ENCODE measurements at regions not wholly inside any gene's neighbourhood (a gene's known extent, or its start where the extent isn't known, plus 50 kb on each side); places are given as distances from the start of the nearest gene placed in this dataset.

DNA sequence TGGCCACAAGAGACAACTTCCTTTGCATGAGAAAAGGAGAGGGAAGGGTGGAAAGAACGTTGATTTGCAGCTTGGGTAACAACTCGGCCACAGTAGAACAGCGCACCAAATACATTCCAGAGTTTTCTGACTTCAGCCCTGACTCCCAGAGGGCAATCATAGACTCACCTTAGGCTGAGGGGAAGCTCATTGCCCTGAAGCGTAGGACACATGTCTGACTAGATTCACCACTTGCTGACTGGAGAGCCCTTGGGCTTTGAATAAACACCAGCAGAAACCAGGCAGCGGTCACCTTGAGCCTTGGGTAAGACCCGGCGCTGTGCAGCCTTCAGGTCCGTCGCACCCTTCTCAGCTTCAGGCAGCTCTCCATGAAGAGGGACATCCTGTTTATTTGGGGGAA is 151.8 kb upstream of the GRIA4 start:
- WGBS, 2 donors: 85 to 88% methylated on average over 9 of the region's 9 CpGs
- Histone ChIP-seq H3K4me3 (replicated peaks in 1 of 3) (no peak overlapping the region), H3K27me3 (no peaks in the 10 kb centered on the region), H3K36me3 (no peaks in the 10 kb centered on the region), H3K9me3 (no peaks in the 10 kb centered on the region), H3K27ac (no peak overlapping the region), H3K4me1 (no peaks in the 10 kb centered on the region)
- no peak for DNase-seq
- TF ChIP-seq, protein P1, sequence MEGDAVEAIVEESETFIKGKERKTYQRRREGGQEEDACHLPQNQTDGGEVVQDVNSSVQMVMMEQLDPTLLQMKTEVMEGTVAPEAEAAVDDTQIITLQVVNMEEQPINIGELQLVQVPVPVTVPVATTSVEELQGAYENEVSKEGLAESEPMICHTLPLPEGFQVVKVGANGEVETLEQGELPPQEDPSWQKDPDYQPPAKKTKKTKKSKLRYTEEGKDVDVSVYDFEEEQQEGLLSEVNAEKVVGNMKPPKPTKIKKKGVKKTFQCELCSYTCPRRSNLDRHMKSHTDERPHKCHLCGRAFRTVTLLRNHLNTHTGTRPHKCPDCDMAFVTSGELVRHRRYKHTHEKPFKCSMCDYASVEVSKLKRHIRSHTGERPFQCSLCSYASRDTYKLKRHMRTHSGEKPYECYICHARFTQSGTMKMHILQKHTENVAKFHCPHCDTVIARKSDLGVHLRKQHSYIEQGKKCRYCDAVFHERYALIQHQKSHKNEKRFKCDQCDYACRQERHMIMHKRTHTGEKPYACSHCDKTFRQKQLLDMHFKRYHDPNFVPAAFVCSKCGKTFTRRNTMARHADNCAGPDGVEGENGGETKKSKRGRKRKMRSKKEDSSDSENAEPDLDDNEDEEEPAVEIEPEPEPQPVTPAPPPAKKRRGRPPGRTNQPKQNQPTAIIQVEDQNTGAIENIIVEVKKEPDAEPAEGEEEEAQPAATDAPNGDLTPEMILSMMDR (IDR thresholded peaks at IDR 0.05): no peak
- no peak for TF ChIP-seq POLR2A (IDR thresholded peaks at IDR 0.05)
- intact Hi-C loops (cut with DNase I): no loop called here

DNA sequence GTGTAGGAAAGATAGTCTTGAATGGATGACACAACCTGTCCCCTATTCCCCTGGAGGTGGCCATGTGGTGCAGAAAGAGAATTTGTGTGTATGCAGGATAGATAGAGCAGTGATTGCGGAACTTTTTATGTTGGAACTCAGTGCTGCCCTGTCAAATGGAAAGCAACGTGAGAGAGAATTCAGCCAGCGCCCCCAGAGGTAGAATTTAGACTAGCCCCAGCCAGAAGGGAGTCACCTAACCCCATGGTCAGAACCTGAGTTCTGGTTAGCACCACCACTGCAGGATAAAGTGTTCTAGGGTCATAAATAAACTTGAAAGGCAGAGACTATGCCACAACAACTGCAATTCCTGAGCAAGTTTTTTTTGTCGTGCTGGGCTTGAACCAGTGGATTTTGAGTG is 152.9 kb upstream of the GRIA4 start:
- no peaks in the 10 kb centered on the region for H3K4me1 ChIP-seq
- WGBS, 2 donors: 75 to 81% methylated on average over 4 of the region's 4 CpGs
- H3K27ac ChIP-seq: no peak overlapping the region
- no peak for DNase-seq
- H3K9me3 ChIP-seq: no peaks in the 10 kb centered on the region
- TF ChIP-seq POLR2A (IDR thresholded peaks at IDR 0.05): no peak
- TF ChIP-seq, protein P1 (IDR thresholded peaks at IDR 0.05): no peak
- H3K36me3 ChIP-seq: no peaks in the 10 kb centered on the region
- intact Hi-C loops (cut with DNase I): no loop called here
- no peak overlapping the region for H3K4me3 ChIP-seq (replicated peaks in 1 of 3)
- no peaks in the 10 kb centered on the region for H3K27me3 ChIP-seq

DNA sequence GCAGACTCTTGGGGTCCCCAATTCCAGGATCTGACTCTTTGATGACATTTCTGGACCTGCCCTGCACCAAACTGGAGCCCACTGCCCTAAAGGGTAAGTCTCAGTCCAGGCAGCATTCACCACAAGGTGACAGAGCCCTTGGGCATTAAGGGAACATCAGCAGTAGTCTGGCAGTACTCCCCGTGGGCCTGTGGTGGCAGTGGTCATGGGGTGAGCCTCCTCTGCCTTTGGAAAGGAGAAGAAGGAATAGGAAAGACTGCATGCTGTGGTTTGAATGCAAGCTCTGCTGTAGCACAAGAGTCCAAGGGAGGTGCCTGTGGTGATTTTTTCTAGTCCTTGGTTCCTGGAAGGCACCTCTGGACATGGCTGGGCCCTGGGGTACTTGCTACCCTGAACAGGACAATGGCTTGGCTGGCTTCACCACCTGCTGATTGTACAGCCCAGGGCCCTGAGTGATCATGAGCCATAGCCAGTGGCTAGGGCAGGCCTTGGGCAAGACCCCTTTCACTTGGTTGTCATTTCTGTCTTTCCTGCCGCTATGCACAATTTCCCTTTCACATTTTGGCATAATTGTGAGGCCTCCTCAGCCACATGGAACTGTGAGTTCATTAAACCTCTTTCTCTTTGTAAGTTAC is 160.7 kb upstream of the GRIA4 start:
- TF ChIP-seq POLR2A (IDR thresholded peaks at IDR 0.05): no peak
- TF ChIP-seq, protein P1 (IDR thresholded peaks at IDR 0.05): no peak
- Histone ChIP-seq H3K4me3 (replicated peaks in 1 of 3) (no peak overlapping the region), H3K4me1 (no peaks in the 10 kb centered on the region), H3K27ac (no peak overlapping the region), H3K27me3 (no peaks in the 10 kb centered on the region), H3K36me3 (no peaks in the 10 kb centered on the region), H3K9me3 (no peaks in the 10 kb centered on the region)
- intact Hi-C loops (cut with DNase I): no loop called here
- DNase-seq: no peak
- WGBS, 2 donors: 81 to 93% methylated on average over 2 of the region's 2 CpGs

DNA sequence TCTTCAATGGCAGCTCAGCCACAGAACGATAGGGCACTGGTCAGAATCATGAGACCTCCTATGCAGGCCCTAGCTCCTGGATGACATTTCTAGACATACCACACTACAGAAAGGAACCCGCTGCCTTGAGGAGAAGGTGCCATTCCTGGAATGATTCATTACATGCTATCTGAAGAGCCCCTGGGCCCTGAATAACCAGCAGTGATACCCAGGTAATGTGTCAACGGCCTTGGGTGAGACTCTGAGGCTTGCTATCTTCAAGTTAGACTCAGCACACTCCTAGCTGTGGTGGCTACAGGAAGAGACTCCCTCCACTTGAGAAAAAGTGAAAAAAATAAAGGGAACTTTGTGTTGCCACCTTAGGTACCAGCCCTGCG is 161.2 kb upstream of the GRIA4 start:
- intact Hi-C loops (cut with DNase I): no loop called here
- no peak for TF ChIP-seq POLR2A (IDR thresholded peaks at IDR 0.05)
- TF ChIP-seq, protein P1 (IDR thresholded peaks at IDR 0.05): no peak
- 93 to 96% methylated on average over 4 of the region's 4 CpGs for WGBS, 2 donors
- Histone ChIP-seq H3K36me3 (no peaks in the 10 kb centered on the region), H3K4me3 (replicated peaks in 1 of 3) (no peak overlapping the region), H3K27ac (no peak overlapping the region), H3K27me3 (no peaks in the 10 kb centered on the region), H3K4me1 (no peaks in the 10 kb centered on the region), H3K9me3 (no peaks in the 10 kb centered on the region)
- no peak for DNase-seq

DNA sequence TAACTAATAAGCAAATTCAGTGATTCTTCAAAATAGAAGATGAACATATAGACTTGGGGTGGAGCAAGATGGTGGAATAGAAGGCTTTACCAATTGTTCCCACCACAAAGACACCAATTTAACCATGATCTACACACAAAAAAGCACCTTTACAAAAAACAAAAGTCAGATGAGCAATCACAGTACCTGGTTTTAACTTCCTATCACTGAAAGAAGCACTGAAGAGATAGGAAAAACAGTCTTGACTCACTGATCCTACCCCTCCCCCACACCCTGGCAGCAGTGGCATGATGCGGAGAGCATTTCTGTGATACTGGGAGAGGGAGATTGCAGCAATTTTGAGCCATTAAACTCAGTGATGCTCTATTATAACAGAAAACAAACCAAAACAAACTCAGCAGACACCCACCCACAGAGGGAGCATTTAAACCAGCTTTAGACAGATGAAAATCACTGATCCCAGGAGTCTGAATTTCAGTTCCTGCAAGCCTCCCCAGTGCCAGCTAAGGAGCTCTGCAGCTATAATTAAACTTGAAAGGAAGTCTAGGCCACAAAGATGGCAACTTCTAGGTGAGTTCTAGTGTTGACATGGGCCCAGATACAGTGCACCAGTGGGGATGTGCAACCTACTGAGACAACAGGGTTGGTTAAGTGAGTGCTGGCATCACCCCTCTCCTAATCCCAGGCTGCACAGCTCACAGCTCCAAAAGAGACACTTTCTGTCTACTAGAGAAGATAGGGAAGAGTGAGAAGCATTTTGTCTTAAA is 161.8 kb upstream of the GRIA4 start:
- no peak for TF ChIP-seq POLR2A (IDR thresholded peaks at IDR 0.05)
- TF ChIP-seq, protein P1 (IDR thresholded peaks at IDR 0.05): no peak
- Histone ChIP-seq H3K36me3 (no peaks in the 10 kb centered on the region), H3K27ac (no peak overlapping the region), H3K27me3 (no peaks in the 10 kb centered on the region), H3K4me1 (no peaks in the 10 kb centered on the region), H3K9me3 (no peaks in the 10 kb centered on the region), H3K4me3 (replicated peaks in 1 of 3) (no peak overlapping the region)
- 95 to 100% methylated on average over 1 of the region's 1 CpG for WGBS, 2 donors
- DNase-seq: no peak
- intact Hi-C loops (cut with DNase I): no loop called here
